ENCODE measurements at regions not wholly inside any gene's neighbourhood (a gene's known extent, or its start where the extent isn't known, plus 50 kb on each side); places are given as distances from the start of the nearest gene placed in this dataset.

- no peak overlapping the region for H2BK12ac ChIP-seq (ENCODE audit: low read depth, low read length)
- no peak overlapping the region for H3K56ac ChIP-seq (replicated peaks; ENCODE audit: insufficient read length, low read depth, low read length)
- H3K27me3 ChIP-seq (replicated peaks in 1 of 4; ENCODE audit: control insufficient read depth in 3 of 4, extremely low read depth in 1 of 4, insufficient read depth in 3 of 4, low read length in 3 of 4), result no peaks in the 10 kb centered on the region
- no peak overlapping the region for H2BK120ac ChIP-seq (replicated peaks; ENCODE audit: low read depth, low read length)
- no peak overlapping the region for H2BK20ac ChIP-seq (ENCODE audit: low read length)
- H3K23me2 ChIP-seq (ENCODE audit: low read depth, low read length), result no peaks in the 10 kb centered on the region
- H3K4me2 ChIP-seq (ENCODE audit: insufficient read depth in 1 of 2, low read depth in 2 of 2, low read length in 2 of 2), result no peak overlapping the region
- no peaks in the 10 kb centered on the region for H3K4me1 ChIP-seq (replicated peaks in 1 of 4; ENCODE audit: control insufficient read depth in 3 of 4, insufficient read depth in 4 of 4, low read length in 3 of 4)
- H3K9ac ChIP-seq (replicated peaks in 1 of 4; ENCODE audit: extremely low read depth in 1 of 4, low read depth in 3 of 4, low read length in 3 of 4), result no peak overlapping the region
- no peak overlapping the region for H4K91ac ChIP-seq (replicated peaks; ENCODE audit: insufficient read length, low read length)
- H2AK5ac ChIP-seq (ENCODE audit: low read depth, low read length), result no peak overlapping the region
- H3K4me3 ChIP-seq (ENCODE audit: extremely low read depth in 1 of 4, insufficient read depth in 2 of 4, low read depth in 3 of 4, low read length in 4 of 4), result no peak overlapping the region
- no peak overlapping the region for H2AFZ ChIP-seq (ENCODE audit: low read length)
- no peak overlapping the region for H3K18ac ChIP-seq (ENCODE audit: extremely low read depth, low read length)
- no peak overlapping the region for H3K27ac ChIP-seq (ENCODE audit: low read depth, low read length)
- DNase-seq (ENCODE audit: low read depth in 1 of 2, low spot score in 2 of 2), result no peak
- H2BK15ac ChIP-seq (ENCODE audit: low read length), result no peak overlapping the region
- no peaks in the 10 kb centered on the region for H3K9me3 ChIP-seq (ENCODE audit: insufficient read depth in 2 of 2, low read depth in 1 of 2, low read length in 1 of 2)
- CTCF ChIA-PET (ENCODE audit: partially characterized antibody), result interaction anchor here (0.5 to 5.8 kb wide), 8 partner anchors 7 to 1379 kb away, joined by 3 to 52 read pairs (median 3); no protein-coding TSS in a partner anchor
- H3K79me2 ChIP-seq (ENCODE audit: control insufficient read depth in 1 of 2, insufficient read depth in 2 of 2, low read length in 2 of 2), result no peaks in the 10 kb centered on the region
- no peak overlapping the region for H3K23ac ChIP-seq (ENCODE audit: insufficient read length)
- no peaks in the 10 kb centered on the region for H3K79me1 ChIP-seq (ENCODE audit: low read depth, low read length)
- no peaks in the 10 kb centered on the region for H4K20me1 ChIP-seq (replicated peaks in 1 of 2; ENCODE audit: control insufficient read depth in 1 of 2, insufficient read depth in 2 of 2, low read length in 2 of 2)
- H4K5ac ChIP-seq (ENCODE audit: insufficient read length, low read depth, low read length), result no peak overlapping the region
- no peak overlapping the region for H3K14ac ChIP-seq (ENCODE audit: insufficient read length)
- no peak overlapping the region for H4K8ac ChIP-seq (ENCODE audit: extremely low read depth, insufficient read depth, low read length)
- H3K36me3 ChIP-seq (ENCODE audit: control insufficient read depth in 2 of 4, insufficient read depth in 4 of 4, low read length in 3 of 4), result no peaks in the 10 kb centered on the region
- POLR2A ChIA-PET (ENCODE audit: partially characterized antibody), result no interaction called here
- no peak overlapping the region for H2BK5ac ChIP-seq (ENCODE audit: low read depth, low read length)
- H3K4ac ChIP-seq (replicated peaks; ENCODE audit: insufficient read length, low read depth, low read length), result no peak overlapping the region
- no peak for TF ChIP-seq RXRA (IDR thresholded peaks at IDR 0.05; ENCODE audit: insufficient read depth, low read depth, low read length)
- TF ChIP-seq TAF1 (IDR thresholded peaks at IDR 0.05; ENCODE audit: low read depth, low read length), result no peak
- no peak for TF ChIP-seq SUZ12 (IDR thresholded peaks at IDR 0.05; ENCODE audit: low read length)
- TF ChIP-seq TCF12 (IDR thresholded peaks at IDR 0.05; ENCODE audit: low read depth, low read length), result no peak
- no peak for TF ChIP-seq CBX8 (IDR thresholded peaks at IDR 0.05; ENCODE audit: borderline replicate concordance, low read depth, low read length)
- TF ChIP-seq MAFK (IDR thresholded peaks at IDR 0.05; ENCODE audit: low read depth, low read length), result no peak
- no peak for TF ChIP-seq MAX (IDR thresholded peaks at IDR 0.05)
- TF ChIP-seq JUND (IDR thresholded peaks at IDR 0.05; ENCODE audit: low read length), result no peak
- TF ChIP-seq NRF1 (IDR thresholded peaks at IDR 0.05; ENCODE audit: low read depth, low read length), result no peak
- no peak for TF ChIP-seq CHD2 (IDR thresholded peaks at IDR 0.05; ENCODE audit: low read length)
- TF ChIP-seq RBBP5 (IDR thresholded peaks at IDR 0.05; ENCODE audit: borderline replicate concordance, low read depth, low read length), result no peak
- no peak for TF ChIP-seq SP1 (IDR thresholded peaks at IDR 0.05; ENCODE audit: low read depth, low read length)
- TF ChIP-seq BCL11A (IDR thresholded peaks at IDR 0.05; ENCODE audit: low read depth in 2 of 2, low read length in 2 of 2), result no peak
- no peak for FAIRE-seq
Observed at GRCh38 chr3:20515834-20516233, 329.8 kb upstream of the SGO1 start.
